GM12878 (cell line): ENCODE measurements at regions not wholly inside any gene's neighbourhood (a gene's known extent, or its start where the extent isn't known, plus 50 kb on each side); places are given as distances from the start of the nearest gene placed in this dataset.

Source experiments
- CEBPB ChIP-seq, 2 experiments: fragments of 150-350 bp in 1 of 2; IDR thresholded peaks; 2 replicates each; pipeline ENCODE4 v1.6.1; 2012 to 2014; ENCODE audit warnings: low read depth in 2 of 2, low read length in 2 of 2, borderline replicate concordance in 1 of 2, inconsistent platforms in 1 of 2
- CTCF ChIP-seq, 3 experiments: IDR thresholded peaks in 2 of 3; conservative IDR thresholded peaks in 1 of 3; 2 replicates each; pipeline ENCODE4 v1.5.1; 2011; ENCODE audit warnings: low read depth in 3 of 3, low read length in 3 of 3, mild to moderate bottlenecking in 3 of 3, control low read depth in 2 of 3, moderate library complexity in 2 of 3, inconsistent platforms in 1 of 3, mixed read lengths in 1 of 3; ENCODE audit not compliant: control insufficient read depth in 2 of 3, insufficient read depth in 1 of 3; ENCODE audit errors: extremely low read depth in 1 of 3
- EED ChIP-seq: sonication (generic); IDR thresholded peaks from 2 replicates; pipeline ENCODE4 v1.6.1; 2016; ENCODE audit warnings: antibody characterized with exemption, low read depth
- EP300 ChIP-seq, 2 experiments: fragments of 150-350 bp in 1 of 2; IDR thresholded peaks; 2 replicates each; pipeline ENCODE4 v1.6.1; 2011 to 2012; ENCODE audit warnings: low read depth in 2 of 2, low read length in 2 of 2, borderline replicate concordance in 1 of 2, improper control_type of control experiment in 1 of 2, inconsistent platforms in 1 of 2; ENCODE audit not compliant: control insufficient read depth in 1 of 2
- ESRRA ChIP-seq: IDR thresholded peaks from 2 replicates; pipeline ENCODE4 v1.6.1; 2012; ENCODE audit warnings: mild to moderate bottlenecking, low read length, improper control_type of control experiment
- PBX3 ChIP-seq: IDR thresholded peaks from 2 replicates; pipeline ENCODE4 v1.6.1; 2011; ENCODE audit warnings: mild to moderate bottlenecking, low read depth, low read length, moderate library complexity; ENCODE audit not compliant: insufficient replicate concordance
- PKNOX1 ChIP-seq: fragments of 450-650 bp; IDR thresholded peaks from 2 replicates; pipeline ENCODE4 v1.6.1; 2016; ENCODE audit warnings: mild to moderate bottlenecking
- POLR2A ChIP-seq: IDR thresholded peaks from 2 replicates; pipeline ENCODE4 v1.6.1; 2011; ENCODE audit warnings: low read depth, mild to moderate bottlenecking, low read length
- REST ChIP-seq: IDR thresholded peaks from 2 replicates; pipeline ENCODE4 v1.6.1; 2012; ENCODE audit warnings: mild to moderate bottlenecking, low read depth, low read length
- YY1 ChIP-seq: IDR thresholded peaks from 2 replicates; pipeline ENCODE4 v1.6.1; 2011; ENCODE audit warnings: low read depth, mild to moderate bottlenecking, low read length

- no peak for TF ChIP-seq CEBPB (IDR thresholded peaks at IDR 0.05; ENCODE audit: borderline replicate concordance in 1 of 2, low read depth in 2 of 2, low read length in 2 of 2)
- no peak for TF ChIP-seq YY1
- no peak for TF ChIP-seq EP300 (IDR thresholded peaks at IDR 0.05; ENCODE audit: borderline replicate concordance in 1 of 2, control insufficient read depth in 1 of 2, low read depth in 2 of 2, low read length in 2 of 2)
- no peak for TF ChIP-seq REST
- TF ChIP-seq ESRRA, result no peak
- TF ChIP-seq POLR2A, result no peak
- TF ChIP-seq PKNOX1, result no peak
- TF ChIP-seq PBX3, result no peak
- TF ChIP-seq CTCF (IDR thresholded peaks at IDR 0.05 in 2 of 3, conservative IDR thresholded peaks at IDR 0.05 in 1 of 3; ENCODE audit: control insufficient read depth in 2 of 3, extremely low read depth in 1 of 3, insufficient read depth in 1 of 3, low read depth in 3 of 3, low read length in 3 of 3), result no peak
- TF ChIP-seq EED, result no peak
Measured at GRCh38 chr2:46245869-46246268, 51.3 kb upstream of the EPAS1 start.
